ENCODE measurements at regions not wholly inside any gene's neighbourhood (a gene's known extent, or its start where the extent isn't known, plus 50 kb on each side); places are given as distances from the start of the nearest gene placed in this dataset.

GRCh38 chr2:129761569-129762021 lies 217.9 kb upstream of the RAB6C start:
- TF ChIP-seq, protein P1, sequence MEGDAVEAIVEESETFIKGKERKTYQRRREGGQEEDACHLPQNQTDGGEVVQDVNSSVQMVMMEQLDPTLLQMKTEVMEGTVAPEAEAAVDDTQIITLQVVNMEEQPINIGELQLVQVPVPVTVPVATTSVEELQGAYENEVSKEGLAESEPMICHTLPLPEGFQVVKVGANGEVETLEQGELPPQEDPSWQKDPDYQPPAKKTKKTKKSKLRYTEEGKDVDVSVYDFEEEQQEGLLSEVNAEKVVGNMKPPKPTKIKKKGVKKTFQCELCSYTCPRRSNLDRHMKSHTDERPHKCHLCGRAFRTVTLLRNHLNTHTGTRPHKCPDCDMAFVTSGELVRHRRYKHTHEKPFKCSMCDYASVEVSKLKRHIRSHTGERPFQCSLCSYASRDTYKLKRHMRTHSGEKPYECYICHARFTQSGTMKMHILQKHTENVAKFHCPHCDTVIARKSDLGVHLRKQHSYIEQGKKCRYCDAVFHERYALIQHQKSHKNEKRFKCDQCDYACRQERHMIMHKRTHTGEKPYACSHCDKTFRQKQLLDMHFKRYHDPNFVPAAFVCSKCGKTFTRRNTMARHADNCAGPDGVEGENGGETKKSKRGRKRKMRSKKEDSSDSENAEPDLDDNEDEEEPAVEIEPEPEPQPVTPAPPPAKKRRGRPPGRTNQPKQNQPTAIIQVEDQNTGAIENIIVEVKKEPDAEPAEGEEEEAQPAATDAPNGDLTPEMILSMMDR (IDR thresholded peaks at IDR 0.05 in 4 of 5, conservative IDR thresholded peaks at IDR 0.05 in 1 of 5), result no peak
- TF ChIP-seq POLR2A (IDR thresholded peaks at IDR 0.05), result no peak
